Right ventricle myocardium superior (tissue), 1 donor: ENCODE measurements at regions not wholly inside any gene's neighbourhood (a gene's known extent, or its start where the extent isn't known, plus 50 kb on each side); places are given as distances from the start of the nearest gene placed in this dataset.
"Not testable (repeated sequence)": the region's sequence is repeated elsewhere in the genome, so short reads cannot be mapped to it uniquely, and the experiment has no call there.

Experiments used
- ATAC-seq: fragments of 200-7000 bp; cut with Tn5 transposase; one replicate; pipeline ENCODE4 v1.9.1; 2020; ENCODE audit warnings: mild to moderate bottlenecking; ENCODE audit not compliant: poor library complexity
- DNase-seq: peaks from one replicate; pipeline ENCODE4 v3.0.0-alpha.2; 2020
- intact Hi-C: fragments of 100-400 bp; cut with DNase I; formaldehyde crosslinking; loops from one replicate; pipeline ENCODE4 v1.11.2; 2022
- donor health status: DM: no; HTN: yes; CAD: no; lungs with severe emphysema.

GRCh38 chr2:114018464-114018863 lies 128.6 kb downstream of the ACTR3 start:
- intact Hi-C loops, DNase-seq, ATAC-seq: not testable (repeated sequence)

DNA sequence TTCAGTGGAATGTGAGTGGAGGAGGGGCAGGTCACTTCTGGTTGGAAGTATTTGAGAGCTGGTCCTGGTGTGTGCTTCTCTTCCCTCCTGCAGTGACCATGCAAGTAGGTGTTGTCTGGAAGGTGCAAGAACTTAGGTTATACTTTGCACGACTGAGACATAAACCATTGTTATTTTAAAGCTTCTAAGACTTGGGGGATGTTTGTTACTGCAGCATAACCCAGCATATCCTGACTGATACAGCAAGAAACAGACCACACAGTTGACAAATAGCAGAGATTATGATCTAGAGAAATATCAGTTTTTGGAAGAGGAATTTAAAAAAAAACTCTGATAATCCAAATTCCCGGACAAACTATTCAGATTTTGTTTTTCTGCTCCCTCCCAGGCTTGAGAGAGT lies 130.8 kb downstream of the ACTR3 start:
- intact Hi-C loops = no loop called here
- DNase-seq (no peak), ATAC-seq (no peak)

GRCh38 chr2:114022360-114023085 lies 132.6 kb downstream of the ACTR3 start:
- ATAC-seq = no peak
- intact Hi-C loops = no loop called here
- DNase-seq = no peak

- intact Hi-C loops = no loop called here
- DNase-seq = no peak
- no peak for ATAC-seq
Observed at GRCh38 chr2:114024326-114024725, 134.4 kb downstream of the ACTR3 start.

DNA sequence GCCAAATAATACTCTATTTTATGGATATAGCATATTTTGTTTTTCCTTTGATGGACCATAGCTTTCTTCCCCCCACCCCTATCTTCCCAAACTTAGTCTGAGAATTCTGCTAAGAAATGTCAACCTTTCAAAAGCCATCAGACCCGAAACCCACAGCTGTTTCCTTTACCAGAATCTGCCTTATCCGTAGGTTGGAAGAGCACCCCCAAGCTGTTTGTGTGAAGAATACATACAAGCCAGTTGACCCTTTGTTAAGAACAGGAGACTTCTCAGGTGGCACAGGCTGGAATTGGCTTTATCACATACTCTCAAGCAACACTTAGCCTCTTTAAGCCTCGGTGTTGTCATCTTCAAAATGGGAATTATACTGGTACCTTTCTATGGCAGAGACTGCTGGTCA lies 135.1 kb downstream of the ACTR3 start:
- intact Hi-C loops = no loop called here
- ATAC-seq (no peak), DNase-seq (no peak)

GRCh38 chr2:114027437-114027836 lies 137.5 kb downstream of the ACTR3 start:
- DNase-seq (no peak), ATAC-seq (no peak)
- intact Hi-C loops = no loop called here

GRCh38 chr2:114031605-114032505 lies 142.0 kb downstream of the ACTR3 start:
- intact Hi-C loops = no loop called here
- ATAC-seq (no peak), DNase-seq (no peak)

DNA sequence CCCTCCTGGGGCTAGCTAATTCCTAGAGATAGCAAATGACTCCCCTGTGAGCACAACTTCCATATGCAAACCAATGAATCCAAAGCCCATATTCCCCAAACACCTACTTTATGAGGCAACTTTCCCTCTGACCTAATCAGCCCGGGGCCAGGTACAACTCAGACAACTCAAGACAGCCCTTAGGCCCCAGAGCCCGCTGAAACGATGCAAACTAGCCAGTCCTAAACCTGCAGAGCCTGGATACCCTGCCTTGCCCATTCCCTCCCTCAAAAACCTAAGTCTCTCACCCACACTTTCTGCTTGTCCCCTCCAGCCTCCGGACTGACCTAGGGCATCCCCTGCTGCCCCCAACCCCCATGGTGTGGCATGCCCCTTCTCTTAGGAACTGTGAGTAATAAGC lies 142.8 kb downstream of the ACTR3 start:
- no peak for DNase-seq
- no peak for ATAC-seq
- intact Hi-C loops = no loop called here

DNA sequence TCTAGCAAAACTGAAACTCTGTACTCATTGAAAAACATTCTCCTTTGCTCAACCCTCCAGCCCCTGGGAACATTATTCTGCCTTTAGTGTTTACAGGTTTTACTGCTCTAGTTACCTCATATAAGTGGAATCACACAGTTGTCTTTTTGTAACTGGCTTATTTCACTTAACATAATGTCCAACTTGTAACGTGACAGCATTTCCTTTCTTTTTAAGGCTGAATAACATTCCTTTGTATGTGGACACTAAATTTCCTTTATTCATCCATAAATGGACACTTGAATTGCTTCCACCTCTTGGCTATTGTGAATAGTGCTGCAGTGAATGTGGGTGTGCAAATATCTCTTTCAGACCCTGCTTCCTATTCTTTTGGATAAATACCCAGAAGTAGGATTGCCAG lies 144.9 kb downstream of the ACTR3 start:
- no peak for DNase-seq
- intact Hi-C loops = no loop called here
- ATAC-seq = no peak

GRCh38 chr2:114038710-114039109 lies 148.8 kb downstream of the ACTR3 start:
- intact Hi-C loops = no loop called here
- ATAC-seq (no peak), DNase-seq (no peak)

- ATAC-seq (no peak), DNase-seq (no peak)
- intact Hi-C loops = no loop called here
Observed at GRCh38 chr2:114039677-114040076, 149.8 kb downstream of the ACTR3 start.

DNA sequence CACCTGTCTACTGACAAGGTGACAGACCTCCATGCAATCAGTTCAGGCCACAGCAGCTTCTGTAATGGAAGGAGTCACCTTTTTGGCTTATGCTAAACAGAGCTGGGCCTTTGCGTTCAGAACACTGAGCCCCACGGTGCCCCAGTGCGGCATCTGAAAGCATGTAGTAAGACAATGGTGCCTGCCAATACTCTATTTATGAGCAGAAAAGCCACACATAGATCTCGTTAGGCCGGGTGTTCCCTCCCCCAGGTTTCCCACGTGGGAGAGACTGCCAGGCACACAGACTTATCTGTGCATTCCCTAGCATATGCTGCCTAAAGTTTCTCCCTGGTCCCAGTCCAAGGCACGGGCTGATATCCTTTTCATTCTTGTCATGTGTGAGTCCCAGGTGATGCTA lies 150.9 kb downstream of the ACTR3 start:
- intact Hi-C loops = no loop called here
- ATAC-seq = no peak
- DNase-seq = no peak

GRCh38 chr2:114044985-114045384 lies 155.1 kb downstream of the ACTR3 start:
- intact Hi-C loops = no loop called here
- DNase-seq = no peak

DNA sequence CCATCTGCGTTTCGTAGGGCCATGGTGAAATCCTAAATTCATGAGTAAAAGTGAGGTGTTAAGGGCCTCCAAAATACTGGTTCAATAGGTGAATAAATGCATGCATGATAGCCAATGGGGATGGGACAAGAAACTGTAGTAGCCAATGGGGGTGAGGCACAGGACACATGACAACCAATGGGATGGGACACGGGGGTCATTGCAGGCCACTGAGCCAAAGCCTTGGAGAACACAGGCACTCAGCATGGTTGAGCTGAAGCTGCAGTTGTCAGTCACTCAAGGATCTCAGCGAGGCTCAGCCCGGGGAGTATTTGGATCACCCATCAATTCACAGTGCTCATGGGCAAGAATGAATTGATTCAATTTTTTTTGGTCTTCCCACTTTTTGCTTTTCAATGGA lies 156.5 kb downstream of the ACTR3 start:
- intact Hi-C loops = no loop called here
- no peak for DNase-seq
- no peak for ATAC-seq

More at GRCh38 chr2:114044985-114045384, 155.1 kb downstream of the ACTR3 start:
- ATAC-seq = no peak

DNA sequence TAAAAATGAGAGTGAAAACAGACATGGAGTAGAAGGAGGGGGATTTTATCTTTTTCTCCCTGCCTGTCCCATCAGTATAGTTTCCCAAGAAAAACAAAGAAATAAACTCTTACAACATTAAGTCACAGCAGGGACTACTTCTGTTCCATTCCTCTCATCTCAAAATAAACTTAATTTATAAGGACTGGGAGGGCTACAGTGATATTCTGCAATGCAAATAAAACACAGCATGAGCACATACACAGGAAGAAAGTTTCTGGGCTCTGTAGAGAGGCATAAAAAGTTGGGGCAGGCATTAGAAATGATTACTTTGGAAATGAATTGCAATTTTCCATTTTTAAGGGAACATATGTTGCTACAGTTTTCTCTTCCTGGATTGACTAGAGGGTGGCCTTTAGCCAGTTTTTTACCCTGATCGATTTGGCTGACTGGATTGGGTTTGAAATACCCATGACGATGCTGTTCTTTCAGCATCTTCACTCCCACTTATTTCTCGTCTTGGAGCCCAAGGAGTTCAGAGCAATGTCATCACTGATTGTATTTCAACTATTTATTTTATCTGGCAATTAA lies 157.1 kb downstream of the ACTR3 start:
- intact Hi-C loops = no loop called here
- DNase-seq (no peak), ATAC-seq (no peak)

GRCh38 chr2:114049280-114049679 lies 159.4 kb downstream of the ACTR3 start:
- no peak for DNase-seq
- intact Hi-C loops = no loop called here
- ATAC-seq = no peak

- DNase-seq (no peak), ATAC-seq (no peak)
- intact Hi-C loops = no loop called here
Observed at GRCh38 chr2:114049826-114050225, 159.9 kb downstream of the ACTR3 start.

- intact Hi-C loops = no loop called here
- no peak for ATAC-seq
- no peak for DNase-seq
Observed at GRCh38 chr2:114056294-114057143, 166.6 kb downstream of the ACTR3 start.

GRCh38 chr2:114057638-114058037 lies 167.7 kb downstream of the ACTR3 start:
- intact Hi-C loops = no loop called here
- no peak for ATAC-seq

More at GRCh38 chr2:114057638-114058037, 167.7 kb downstream of the ACTR3 start:
- no peak for DNase-seq
